CD4-positive, alpha-beta T cell treated with Interleukin-1 beta for 1 hour (primary cell): ENCODE measurements at regions not wholly inside any gene's neighbourhood (a gene's known extent, or its start where the extent isn't known, plus 50 kb on each side); places are given as distances from the start of the nearest gene placed in this dataset.
"Not testable (repeated sequence)": the region's sequence is repeated elsewhere in the genome, so short reads cannot be mapped to it uniquely, and the experiment has no call there.

Experiments used
- DNase-seq, 2 donors: peaks; one replicate each; pipeline ENCODE4 v3.0.0-alpha.2; 2020 to 2022

GRCh38 chr13:58202099-58202498 is 570.6 kb downstream of the PCDH17 start:
- DNase-seq, result no peak

GRCh38 chr13:58207501-58207900 is 576.0 kb downstream of the PCDH17 start:
- DNase-seq, result no peak

GRCh38 chr13:58235454-58235853 is 603.9 kb downstream of the PCDH17 start:
- DNase-seq, result no peak

GRCh38 chr13:58238972-58239773 is 607.6 kb downstream of the PCDH17 start:
- no peak for DNase-seq

GRCh38 chr13:58239774-58240268 is 608.3 kb downstream of the PCDH17 start:
- no peak for DNase-seq

GRCh38 chr13:58247080-58247479 is 615.5 kb downstream of the PCDH17 start:
- DNase-seq, result no peak

DNA sequence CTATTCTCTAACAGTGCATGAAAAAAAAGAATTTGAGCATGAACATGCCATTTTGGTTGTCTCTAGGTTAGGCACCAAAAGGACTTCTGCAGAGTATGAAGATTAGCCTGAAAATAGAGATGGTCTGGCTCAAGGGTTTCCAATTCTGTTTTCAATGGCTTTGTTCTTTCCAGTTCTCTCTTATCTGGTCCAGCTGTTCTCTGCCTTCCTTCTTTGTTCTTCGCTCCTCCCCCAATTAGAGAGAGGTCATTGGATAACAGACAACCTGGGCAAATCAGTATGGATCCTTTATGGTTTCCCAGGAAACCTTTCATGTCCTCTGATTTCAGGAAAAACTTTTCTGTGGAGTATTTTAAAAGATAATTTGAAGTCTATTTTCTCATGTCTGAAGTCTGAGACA is 623.4 kb downstream of the PCDH17 start:
- no peak for DNase-seq

GRCh38 chr13:58266271-58266670 is 634.7 kb downstream of the PCDH17 start:
- no peak for DNase-seq

- no peak for DNase-seq
Observed at GRCh38 chr13:58298556-58299135, 667.1 kb downstream of the PCDH17 start.

GRCh38 chr13:58300224-58300623 is 668.7 kb downstream of the PCDH17 start:
- DNase-seq, result no peak

DNA sequence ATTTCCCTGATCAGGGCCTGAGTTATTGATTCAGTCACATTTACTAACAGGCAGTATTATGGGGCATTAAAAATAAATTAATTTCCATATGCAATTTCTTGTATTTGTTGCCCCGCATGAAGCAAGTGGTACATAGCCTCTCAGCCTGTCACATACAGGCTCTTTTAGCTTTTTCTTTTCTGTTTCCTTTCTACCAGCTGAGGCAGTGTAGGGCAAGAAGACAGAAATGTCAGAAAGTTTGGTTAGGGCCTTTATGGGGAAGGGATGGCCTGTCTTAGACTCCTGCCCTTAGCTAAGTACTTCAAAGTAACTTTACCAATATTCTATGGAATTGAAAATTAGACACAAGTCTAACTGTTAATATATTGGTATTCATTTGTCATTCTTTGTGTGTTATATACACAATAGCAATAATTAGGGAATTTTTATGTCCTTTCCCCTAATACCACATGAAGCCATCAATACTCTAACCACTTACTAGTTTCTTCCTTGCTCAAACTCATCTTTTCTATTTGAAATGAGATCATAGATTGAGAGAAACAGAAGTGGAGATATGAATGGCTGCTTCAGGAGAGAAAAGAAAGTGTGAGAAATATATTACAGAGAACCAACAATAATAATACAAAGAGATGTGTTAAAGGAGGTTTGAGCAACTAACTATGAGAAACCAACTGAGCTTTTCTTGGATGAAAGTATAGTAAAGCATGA is 669.6 kb downstream of the PCDH17 start:
- no peak for DNase-seq

- no peak for DNase-seq
Observed at GRCh38 chr13:58302349-58302748, 670.8 kb downstream of the PCDH17 start.

DNA sequence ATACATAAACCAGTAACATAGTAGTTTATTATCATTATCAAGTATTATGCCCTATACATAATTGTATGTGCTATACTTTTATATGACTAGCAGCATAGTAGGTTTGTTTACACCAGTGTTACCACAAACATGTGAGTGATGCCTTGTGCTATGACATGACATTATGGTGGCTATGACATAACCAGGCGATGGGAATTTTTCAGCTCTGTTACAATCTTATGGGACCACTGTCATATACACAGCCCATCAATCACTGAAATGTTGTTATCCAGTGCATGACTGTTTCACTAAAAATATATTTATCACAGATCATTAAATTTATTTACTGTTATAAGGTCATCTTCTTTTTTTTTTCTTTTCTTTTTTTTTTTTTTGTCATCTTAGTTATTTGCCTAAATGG is 674.5 kb downstream of the PCDH17 start:
- DNase-seq, result no peak

DNA sequence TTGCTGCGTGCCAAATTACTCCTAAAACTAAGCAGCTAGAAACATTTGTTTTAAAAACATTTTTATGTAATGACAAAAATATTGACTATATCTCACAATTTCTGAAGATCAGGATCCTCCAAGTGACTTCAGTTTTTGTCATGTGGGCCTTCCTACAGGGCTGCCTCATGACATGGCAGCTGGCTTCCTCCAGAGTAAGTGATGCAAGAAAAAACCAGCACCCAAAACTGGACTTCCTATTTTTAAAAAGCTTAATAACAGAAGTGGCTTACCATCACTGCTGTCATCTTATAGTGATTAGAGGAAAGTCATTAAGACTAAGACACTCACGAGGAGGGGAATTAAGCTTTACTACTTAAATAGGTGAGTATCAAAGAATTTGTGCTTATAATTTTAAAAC is 681.7 kb downstream of the PCDH17 start:
- no peak for DNase-seq

DNA sequence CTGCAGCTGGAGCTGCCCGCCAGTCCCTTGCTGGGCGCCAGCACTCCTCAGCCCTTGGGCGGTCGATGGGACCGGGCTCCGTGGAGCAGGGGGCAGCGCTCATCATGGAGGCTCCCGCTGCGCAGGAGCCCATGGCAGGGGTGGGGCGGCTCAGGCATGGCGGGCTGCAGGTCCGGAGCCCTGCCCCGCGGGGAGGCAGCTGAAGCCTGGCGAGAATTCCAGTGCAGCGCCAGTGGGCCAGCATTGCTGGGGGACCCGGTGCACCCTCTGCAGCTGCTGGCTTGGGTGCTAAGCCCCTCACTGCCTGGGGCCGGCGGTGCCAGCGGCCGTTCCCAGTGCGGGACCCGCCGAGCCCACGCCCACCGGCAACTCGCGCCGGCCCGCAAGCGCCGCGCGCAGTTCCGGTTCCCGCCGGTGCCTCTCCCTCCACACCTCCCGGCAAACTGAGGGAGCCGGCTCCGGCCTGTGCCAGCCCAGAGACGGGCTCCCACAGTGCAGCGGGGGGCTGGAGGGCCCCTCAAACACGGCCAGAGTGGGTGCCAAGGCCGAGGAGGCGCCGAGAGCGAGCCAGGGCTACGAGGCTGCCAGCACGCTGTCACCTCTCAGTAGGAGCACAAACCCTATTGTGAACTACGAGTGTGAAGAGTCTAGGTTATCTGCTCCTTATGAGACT is 687.1 kb downstream of the PCDH17 start:
- DNase-seq, result no peak

DNA sequence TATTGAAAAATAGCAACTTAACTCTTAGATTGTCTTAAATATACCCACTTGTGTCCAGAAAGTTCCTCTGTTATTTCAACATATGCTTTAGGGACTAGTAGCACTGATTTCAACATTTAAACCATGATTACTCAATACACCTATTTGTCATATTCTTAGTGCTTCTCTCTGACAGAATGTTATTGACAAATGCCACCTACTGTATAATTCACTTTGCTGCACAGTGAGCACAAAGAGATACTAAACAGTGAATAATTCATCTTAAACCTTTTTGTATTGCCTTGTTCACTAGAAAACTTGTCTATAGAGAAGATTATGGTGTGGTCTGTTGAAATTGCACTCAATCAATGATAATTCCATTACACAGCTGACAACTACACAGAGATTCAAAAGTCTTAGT is 692.6 kb downstream of the PCDH17 start:
- DNase-seq, result no peak

- no peak for DNase-seq
Observed at GRCh38 chr13:58329746-58330145, 698.2 kb downstream of the PCDH17 start.

DNA sequence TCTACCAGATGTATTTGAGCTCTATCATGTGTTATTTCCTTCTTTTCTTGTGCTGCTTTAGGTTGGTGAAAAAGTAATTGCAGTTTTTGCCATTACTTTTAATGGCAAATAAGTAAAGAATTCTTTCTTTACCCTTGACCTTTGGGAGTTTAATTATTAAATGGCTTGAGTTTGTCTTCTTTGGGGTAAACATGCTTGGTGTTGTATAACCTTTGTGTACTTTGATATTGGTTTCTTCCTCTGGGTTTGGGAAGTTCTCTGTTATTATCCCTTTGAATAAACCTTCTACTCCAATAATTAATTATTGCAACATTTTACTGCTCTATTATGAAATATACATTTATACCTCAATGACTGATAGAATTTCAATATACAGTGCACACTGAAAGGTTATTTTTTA is 709.4 kb downstream of the PCDH17 start:
- no peak for DNase-seq

GRCh38 chr13:58341318-58341717 is 709.8 kb downstream of the PCDH17 start:
- DNase-seq, result no peak

- no peak for DNase-seq
Observed at GRCh38 chr13:58343076-58343475, 711.5 kb downstream of the PCDH17 start.

DNA sequence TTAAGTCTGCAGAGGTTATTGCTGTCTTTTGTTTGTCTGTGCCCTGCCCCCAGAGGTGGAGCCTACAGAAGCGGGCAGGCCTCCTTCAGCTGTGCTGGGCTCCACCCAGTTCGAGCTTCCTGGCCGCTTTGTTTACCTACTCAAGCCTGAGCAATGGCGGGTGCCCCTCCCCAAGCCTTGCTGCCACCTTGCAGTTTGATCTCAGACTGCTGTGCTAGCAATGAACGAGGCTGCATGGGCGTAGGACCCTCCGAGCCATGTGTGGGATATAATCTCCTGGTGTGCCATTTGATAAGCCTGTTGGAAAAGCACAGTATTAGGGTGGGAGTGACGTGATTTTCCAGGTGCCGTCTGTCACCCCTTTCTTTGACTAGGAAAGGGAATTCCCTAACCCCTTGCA is 720.6 kb downstream of the PCDH17 start:
- DNase-seq, result not testable (repeated sequence)

DNA sequence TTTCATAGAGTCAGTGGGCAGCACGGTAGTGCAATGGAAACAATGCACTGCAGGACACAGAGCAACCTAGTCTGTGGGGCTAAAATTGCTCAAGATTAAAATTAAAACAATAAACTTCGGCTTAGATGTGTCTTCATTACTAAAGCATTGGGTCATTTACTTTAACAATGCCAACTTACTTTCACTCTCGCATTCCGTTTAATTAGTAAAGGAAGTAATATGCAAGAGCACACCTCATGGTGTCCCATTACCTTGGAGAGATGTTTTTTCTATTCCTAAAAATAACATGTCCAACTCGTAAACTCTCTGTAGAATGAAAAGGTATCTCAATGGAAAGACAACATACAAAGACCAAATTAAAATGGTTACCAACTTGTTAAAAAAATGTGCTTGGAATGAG is 738.4 kb downstream of the PCDH17 start:
- no peak for DNase-seq

DNA sequence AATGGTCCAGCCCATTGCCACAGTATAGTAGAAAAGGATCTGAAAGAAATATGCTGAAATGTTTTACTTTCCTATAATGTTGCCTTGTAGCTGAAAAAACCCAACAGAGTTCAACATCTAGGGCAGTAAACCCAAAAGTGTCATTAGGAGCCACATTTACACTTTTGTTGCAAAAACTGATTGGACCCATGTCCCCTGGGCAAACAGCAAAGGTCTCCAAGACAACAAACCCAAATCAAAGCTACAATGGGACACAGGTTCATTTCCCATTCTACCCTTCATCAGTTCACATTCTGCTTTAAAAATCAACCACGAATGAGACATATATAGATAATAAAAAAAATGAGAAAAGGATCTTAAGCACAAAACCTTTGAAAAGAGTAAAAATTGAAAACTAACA is 744.8 kb downstream of the PCDH17 start:
- DNase-seq, result no peak
